ELR (cell line): ENCODE measurements at regions not wholly inside any gene's neighbourhood (a gene's known extent, or its start where the extent isn't known, plus 50 kb on each side); places are given as distances from the start of the nearest gene placed in this dataset.
"Not testable (repeated sequence)": the region's sequence is repeated elsewhere in the genome, so short reads cannot be mapped to it uniquely, and the experiment has no call there.

Source experiments
- DNase-seq: peaks from one replicate; pipeline ENCODE4 v3.0.0-alpha.2; 2015; ENCODE audit warnings: low read depth

- DNase-seq: not testable (repeated sequence)
Measured at GRCh38 chr5:177941386-177941785, 54.7 kb downstream of the PROP1 start.

GRCh38 chr5:177939246-177940171 lies 56.5 kb downstream of the PROP1 start:
- peak; percentile 9 for DNase-seq

GRCh38 chr5:177938767-177939166 lies 57.3 kb downstream of the PROP1 start:
- not testable (repeated sequence) for DNase-seq

GRCh38 chr5:177934233-177934632 lies 61.8 kb downstream of the PROP1 start:
- peak; percentile 17 for DNase-seq

GRCh38 chr5:177930269-177931022 lies 65.6 kb downstream of the PROP1 start:
- DNase-seq: not testable (repeated sequence)

- not testable (repeated sequence) for DNase-seq
Measured at GRCh38 chr5:177929618-177930017, 66.4 kb downstream of the PROP1 start.

- not testable (repeated sequence) for DNase-seq
Measured at GRCh38 chr5:177927500-177927899, 68.5 kb downstream of the PROP1 start.

GRCh38 chr5:177924577-177924976 lies 71.5 kb downstream of the PROP1 start:
- DNase-seq: not testable (repeated sequence)

- not testable (repeated sequence) for DNase-seq
Measured at GRCh38 chr5:177923837-177924236, 72.2 kb downstream of the PROP1 start.

GRCh38 chr5:177923189-177923588 lies 72.9 kb downstream of the PROP1 start:
- DNase-seq: not testable (repeated sequence)

GRCh38 chr5:177909261-177909660 lies 86.8 kb downstream of the PROP1 start:
- not testable (repeated sequence) for DNase-seq

GRCh38 chr5:177902806-177903205 lies 93.2 kb downstream of the PROP1 start:
- not testable (repeated sequence) for DNase-seq

GRCh38 chr5:177900066-177900465 lies 96.0 kb downstream of the PROP1 start:
- DNase-seq: not testable (repeated sequence)

- not testable (repeated sequence) for DNase-seq
Measured at GRCh38 chr5:177894681-177895453, 101.2 kb downstream of the PROP1 start.

GRCh38 chr5:177892357-177892665 lies 103.7 kb downstream of the PROP1 start:
- DNase-seq: not testable (repeated sequence)

- not testable (repeated sequence) for DNase-seq
Measured at GRCh38 chr5:177891547-177892356, 104.3 kb downstream of the PROP1 start.

GRCh38 chr5:177883295-177883694 lies 100.6 kb upstream of the FAM153A start:
- not testable (repeated sequence) for DNase-seq

GRCh38 chr5:177875900-177876238 lies 93.2 kb upstream of the FAM153A start:
- peak; percentile 8 for DNase-seq

GRCh38 chr5:177875013-177875899 lies 92.6 kb upstream of the FAM153A start:
- not testable (repeated sequence) for DNase-seq

GRCh38 chr5:177863822-177864446 lies 81.2 kb upstream of the FAM153A start:
- not testable (repeated sequence) for DNase-seq
